Common myeloid progenitor, CD34-positive (primary cell): ENCODE measurements at regions not wholly inside any gene's neighbourhood (a gene's known extent, or its start where the extent isn't known, plus 50 kb on each side); places are given as distances from the start of the nearest gene placed in this dataset.

ENCODE experiments used
- CTCF ChIA-PET: fragments of 350-600 bp; sonication (Branson Sonifier 250); formaldehyde crosslinking; loops from one replicate; lab custom pipeline; 2021; ENCODE audit warnings: antibody characterized with exemption; lab: Charles Lee
- POLR2A ChIA-PET: fragments of 350-600 bp; sonication (Branson Sonifier 250); formaldehyde crosslinking; loops from one replicate; lab custom pipeline; 2021; ENCODE audit warnings: antibody characterized with exemption; lab: Charles Lee
- DNase-seq, 3 donors: peaks; one replicate each; pipeline versions ENCODE4 v3.0.0 to v3.0.0-alpha.2; 2013
- H3K27ac ChIP-seq, 2 experiments: 1 replicate in 1 of 2; 2 replicates in 1 of 2; pipeline ENCODE4 v1.7.0; 2013; ENCODE audit warnings: inconsistent platforms in 2 of 2, low read length in 2 of 2, mild to moderate bottlenecking in 2 of 2, low read depth in 1 of 2, moderate library complexity in 1 of 2; ENCODE audit not compliant: severe bottlenecking in 2 of 2, insufficient read depth in 1 of 2, poor library complexity in 1 of 2
- H3K27me3 ChIP-seq, 5 experiments: replicated peaks in 2 of 5; 1 replicate in 3 of 5; 2 replicates in 2 of 5; pipeline versions ENCODE4 v1.6.1 to v1.7.0; 2013; ENCODE audit warnings: low read length in 4 of 5, mild to moderate bottlenecking in 2 of 5, moderate library complexity in 2 of 5, inconsistent platforms in 1 of 5; ENCODE audit not compliant: insufficient read depth in 5 of 5, control insufficient read depth in 4 of 5
- H3K36me3 ChIP-seq, 4 experiments: 1 replicate in 2 of 4; 2 replicates in 2 of 4; pipeline versions ENCODE4 v1.6.1 to v1.7.0; 2013; ENCODE audit warnings: low read length in 3 of 4, control low read depth in 1 of 4, mild to moderate bottlenecking in 1 of 4; ENCODE audit not compliant: control insufficient read depth in 4 of 4, insufficient read depth in 4 of 4
- H3K4me1 ChIP-seq, 4 experiments: 1 replicate in 3 of 4; 2 replicates in 1 of 4; pipeline versions ENCODE4 v1.6.1 to v1.7.1; 2013; ENCODE audit warnings: low read length in 3 of 4, mild to moderate bottlenecking in 3 of 4, control low read depth in 1 of 4, inconsistent platforms in 1 of 4, moderate library complexity in 1 of 4; ENCODE audit not compliant: control insufficient read depth in 4 of 4, insufficient read depth in 4 of 4; ENCODE audit errors: control extremely low read depth in 1 of 4
- H3K4me3 ChIP-seq, 7 experiments: 1 replicate in 4 of 7; 2 replicates in 3 of 7; pipeline versions ENCODE4 v1.5.1 to v1.7.0; 2013; ENCODE audit warnings: mild to moderate bottlenecking in 7 of 7, low read length in 6 of 7, moderate library complexity in 6 of 7, inconsistent platforms in 2 of 7, low read depth in 2 of 7, control low read depth in 1 of 7; ENCODE audit not compliant: insufficient read depth in 4 of 7, control insufficient read depth in 1 of 7; ENCODE audit errors: extremely low read depth in 1 of 7
- H3K9me3 ChIP-seq, 5 experiments: 1 replicate in 4 of 5; 2 replicates in 1 of 5; pipeline versions ENCODE4 v1.6.1 to v1.7.1; 2013; ENCODE audit warnings: low read length in 4 of 5, mild to moderate bottlenecking in 2 of 5, inconsistent platforms in 1 of 5, low read depth in 1 of 5, moderate library complexity in 1 of 5; ENCODE audit not compliant: control insufficient read depth in 4 of 5, insufficient read depth in 2 of 5; ENCODE audit errors: control extremely low read depth in 1 of 5
- WGBS: methylation state at CpG from one replicate; pipeline ENCODE4 v1.1.5; 2013; ENCODE audit not compliant: insufficient coverage; 5-methylcytosine and 5-hydroxymethylcytosine counted together

DNA sequence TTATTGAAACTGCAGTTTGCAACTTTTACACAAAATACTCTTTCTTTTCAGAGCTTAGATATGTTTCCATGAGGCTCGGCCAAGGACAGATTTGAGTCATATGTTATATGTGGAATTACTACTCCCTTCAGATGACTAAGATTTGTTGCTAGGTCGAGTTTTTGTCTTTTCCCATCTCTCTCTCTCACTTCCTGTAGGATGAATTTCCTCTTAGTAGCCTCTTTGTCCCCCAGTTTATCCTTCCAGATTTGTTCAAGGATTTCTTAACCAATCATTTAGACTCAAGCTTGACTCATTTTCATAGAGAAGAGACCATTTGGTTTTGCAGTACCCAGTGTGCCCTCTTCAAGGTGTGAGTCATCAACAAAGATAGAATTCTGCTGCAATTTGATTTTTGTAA lies 209.2 kb downstream of the GLUD2 start:
- H3K27me3 ChIP-seq = no peaks in the 10 kb centered on the region
- CTCF ChIA-PET = no interaction called here
- POLR2A ChIA-PET = no interaction called here
- no peak overlapping the region for H3K27ac ChIP-seq
- DNase-seq = no peak
- no peaks in the 10 kb centered on the region for H3K4me1 ChIP-seq
- no peak overlapping the region for H3K4me3 ChIP-seq
- no CpG with 5 or more reads among the region's 2 CpGs for WGBS
- H3K36me3 ChIP-seq = no peaks in the 10 kb centered on the region
- H3K9me3 ChIP-seq = no peaks in the 10 kb centered on the region

DNA sequence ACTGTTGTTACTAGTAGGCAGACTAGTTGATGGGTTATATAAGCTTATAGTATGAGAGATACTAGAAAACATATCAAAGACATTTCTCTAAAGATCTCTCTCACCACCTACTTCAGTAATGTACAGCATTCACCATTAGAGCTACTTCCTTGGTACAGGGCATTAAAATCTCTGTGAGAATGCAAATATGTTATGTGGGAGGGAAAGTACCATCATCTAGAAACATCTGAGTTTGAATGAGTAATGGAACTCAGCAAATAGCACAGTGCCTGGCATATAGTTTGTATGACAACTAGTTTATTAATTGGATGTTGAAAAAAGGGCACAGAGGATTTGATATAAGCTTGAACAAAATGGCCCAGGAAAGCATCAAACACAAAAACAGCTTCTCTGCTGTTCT lies 211.1 kb downstream of the GLUD2 start:
- DNase-seq = no peak
- POLR2A ChIA-PET = no interaction called here

DNA sequence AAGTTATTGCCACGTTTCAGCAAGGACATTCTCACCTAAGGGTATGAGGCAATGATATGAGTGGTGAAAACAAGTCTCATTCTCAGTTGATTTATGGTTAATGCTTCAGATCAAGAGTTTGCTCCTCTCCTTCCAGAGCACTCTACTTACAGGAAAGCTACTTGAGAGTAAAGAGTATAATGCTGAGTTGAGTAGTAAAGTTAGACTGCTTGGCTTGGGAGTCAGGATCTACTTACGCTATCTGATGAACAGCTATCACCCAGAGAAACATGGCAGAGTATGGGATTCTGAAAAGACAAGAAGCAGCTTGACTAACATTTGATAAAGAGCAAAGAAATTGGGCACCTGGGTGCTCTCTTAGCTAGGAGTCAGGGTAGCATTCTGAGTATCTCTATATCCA lies 211.8 kb downstream of the GLUD2 start:
- Histone ChIP-seq H3K27ac (no peak overlapping the region), H3K36me3 (no peaks in the 10 kb centered on the region), H3K4me3 (no peak overlapping the region), H3K4me1 (no peaks in the 10 kb centered on the region), H3K27me3 (no peaks in the 10 kb centered on the region), H3K9me3 (no peaks in the 10 kb centered on the region)
- DNase-seq = no peak
- CTCF ChIA-PET = no interaction called here
- POLR2A ChIA-PET = no interaction called here
- 100% methylated on average over 1 of the region's 2 CpGs for WGBS

More for the DNA sequence above, 211.1 kb downstream of the GLUD2 start:
- H3K27ac ChIP-seq = no peak overlapping the region
- no peaks in the 10 kb centered on the region for H3K4me1 ChIP-seq
- H3K36me3 ChIP-seq = no peaks in the 10 kb centered on the region
- H3K27me3 ChIP-seq = no peaks in the 10 kb centered on the region
- H3K4me3 ChIP-seq = no peak overlapping the region
- no peaks in the 10 kb centered on the region for H3K9me3 ChIP-seq
- CTCF ChIA-PET = no interaction called here

DNA sequence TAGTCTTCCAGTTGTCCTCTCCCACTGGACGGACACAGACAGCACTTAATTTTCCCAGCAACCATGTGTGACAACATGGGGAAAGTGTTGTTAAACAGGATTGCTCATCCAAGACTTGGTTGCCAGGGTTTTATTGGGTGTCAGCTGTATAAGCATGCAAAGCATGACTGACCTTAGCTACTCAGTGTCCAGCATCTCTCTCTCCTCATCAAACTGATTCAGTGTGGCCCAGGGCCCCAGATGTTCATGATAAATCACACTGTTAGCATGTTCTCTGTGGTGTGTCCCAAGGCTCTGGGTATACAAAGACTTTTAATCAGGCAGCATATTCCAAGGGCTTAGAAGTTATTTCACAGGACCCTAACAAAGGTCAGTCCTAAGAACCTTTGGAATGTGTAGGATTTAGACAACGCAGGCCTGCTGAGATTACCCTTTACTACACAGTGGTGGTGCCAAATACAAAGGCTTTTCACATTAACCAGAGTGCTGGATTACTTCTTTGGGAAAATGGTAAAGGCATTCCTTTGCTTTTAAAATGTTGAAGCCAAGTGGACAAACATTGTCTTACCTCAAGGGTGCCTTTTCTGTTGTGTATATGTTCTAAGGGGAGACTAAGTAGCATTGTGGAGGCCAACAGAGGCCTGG lies 213.3 kb downstream of the GLUD2 start:
- no peaks in the 10 kb centered on the region for H3K27me3 ChIP-seq
- H3K27ac ChIP-seq = no peak overlapping the region
- POLR2A ChIA-PET = interaction anchor here (0.6 kb wide), 1 partner anchor 527 kb away, joined by 6 read pairs; no protein-coding TSS in a partner anchor
- no peaks in the 10 kb centered on the region for H3K9me3 ChIP-seq
- no peaks in the 10 kb centered on the region for H3K36me3 ChIP-seq
- H3K4me1 ChIP-seq = no peaks in the 10 kb centered on the region
- WGBS = 93% methylated on average over 2 of the region's 2 CpGs
- no peak overlapping the region for H3K4me3 ChIP-seq
- CTCF ChIA-PET = no interaction called here
- DNase-seq = no peak

DNA sequence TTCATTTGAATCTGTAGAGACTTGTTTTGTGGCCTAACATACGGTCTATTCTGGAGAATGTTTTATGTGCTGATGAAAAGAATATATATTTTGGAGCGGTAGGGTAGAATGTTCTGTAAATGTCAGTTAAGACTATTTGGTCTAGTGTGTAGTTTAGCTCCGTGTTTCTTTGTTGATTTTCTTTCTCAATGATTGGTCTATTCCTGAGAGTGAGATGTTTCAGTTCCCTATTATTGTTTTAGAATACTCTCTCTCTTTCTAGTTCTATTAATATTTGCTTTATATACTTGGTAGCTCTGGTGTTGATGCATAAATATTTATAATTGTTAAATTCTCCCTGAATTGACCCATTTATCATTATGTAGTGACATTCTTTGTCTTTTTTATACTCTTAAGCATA lies 236.5 kb downstream of the GLUD2 start:
- no peaks in the 10 kb centered on the region for H3K4me1 ChIP-seq
- no peak overlapping the region for H3K27ac ChIP-seq
- no peaks in the 10 kb centered on the region for H3K36me3 ChIP-seq
- H3K4me3 ChIP-seq = no peak overlapping the region
- CTCF ChIA-PET = no interaction called here
- H3K27me3 ChIP-seq = no peaks in the 10 kb centered on the region
- 90% methylated on average over 1 of the region's 3 CpGs for WGBS
- no peak for DNase-seq
- no peaks in the 10 kb centered on the region for H3K9me3 ChIP-seq
- POLR2A ChIA-PET = no interaction called here

DNA sequence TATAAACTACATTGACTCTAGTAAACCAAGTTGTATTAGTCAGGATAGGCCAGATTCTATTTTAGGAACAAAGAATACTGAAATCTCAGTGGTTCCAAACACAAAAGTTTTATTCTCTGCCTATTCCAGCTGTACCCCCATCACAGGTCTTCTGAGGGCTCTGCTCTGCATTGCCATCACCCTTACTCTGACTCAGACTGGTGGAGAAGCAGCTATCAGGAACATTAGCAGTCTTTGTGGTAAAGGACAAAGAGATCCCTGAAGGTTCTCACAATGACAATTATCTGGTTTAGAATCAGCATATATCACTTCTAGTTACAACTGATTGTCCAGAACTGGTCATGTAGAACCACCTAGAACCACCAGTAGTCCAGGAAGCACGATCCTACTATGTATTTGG lies 251.1 kb downstream of the GLUD2 start:
- ChIA-PET CTCF (no interaction called here), POLR2A (no interaction called here)
- H3K27me3 ChIP-seq = no peaks in the 10 kb centered on the region
- no peak for DNase-seq
- no peak overlapping the region for H3K4me3 ChIP-seq
- no CpG with 5 or more reads among the region's 1 CpG for WGBS
- H3K4me1 ChIP-seq = no peaks in the 10 kb centered on the region
- no peak overlapping the region for H3K27ac ChIP-seq
- H3K36me3 ChIP-seq = no peaks in the 10 kb centered on the region
- peaks cover 0 to 5% (median 0%) of the 10 kb centered on the region in 5 experiments for H3K9me3 ChIP-seq

DNA sequence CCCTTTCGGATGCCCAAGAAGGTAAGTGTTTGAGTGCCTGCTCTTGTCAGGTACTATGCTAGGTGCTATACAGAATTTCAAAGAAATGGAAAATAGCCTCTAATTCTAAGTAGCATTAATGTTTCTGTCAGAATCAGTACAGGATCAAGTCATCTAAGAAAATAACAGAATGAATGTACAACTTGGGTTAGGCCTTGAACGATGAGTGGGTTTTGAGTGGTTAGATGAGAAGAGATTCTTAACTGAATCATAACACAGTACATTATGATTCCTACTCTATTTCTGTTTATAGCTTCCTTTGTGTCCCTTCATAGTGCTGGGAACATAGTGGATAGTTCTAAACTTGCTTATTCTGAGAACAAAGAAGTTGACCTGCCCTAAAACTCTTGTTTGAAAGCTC lies 253.9 kb downstream of the GLUD2 start:
- no peaks in the 10 kb centered on the region for H3K36me3 ChIP-seq
- DNase-seq = no peak
- ChIA-PET CTCF (no interaction called here), POLR2A (no interaction called here)
- H3K4me1 ChIP-seq = no peaks in the 10 kb centered on the region
- peaks cover 0 to 5% (median 0%) of the 10 kb centered on the region in 5 experiments for H3K9me3 ChIP-seq
- H3K4me3 ChIP-seq = no peak overlapping the region
- 100% methylated on average over 1 of the region's 2 CpGs for WGBS
- H3K27me3 ChIP-seq = no peaks in the 10 kb centered on the region
- H3K27ac ChIP-seq = no peak overlapping the region
